Mesodermal cell (in vitro differentiated cells): ENCODE measurements at regions not wholly inside any gene's neighbourhood (a gene's known extent, or its start where the extent isn't known, plus 50 kb on each side); places are given as distances from the start of the nearest gene placed in this dataset.

Experiments
- H3K27ac ChIP-seq: 2 replicates; pipeline ENCODE4 v1.7.0; 2013; ENCODE audit warnings: mild to moderate bottlenecking, low read depth, low read length, moderate library complexity; ENCODE audit not compliant: severe bottlenecking
- H3K36me3 ChIP-seq: 2 replicates; pipeline ENCODE4 v1.7.1; 2013; ENCODE audit warnings: mild to moderate bottlenecking, low read length, moderate library complexity; ENCODE audit not compliant: control insufficient read depth, insufficient read depth
- H3K4me1 ChIP-seq: one replicate; pipeline ENCODE4 v1.7.1; 2013; ENCODE audit warnings: mild to moderate bottlenecking, low read length; ENCODE audit not compliant: insufficient read depth, control insufficient read depth, poor library complexity, severe bottlenecking
- H3K4me3 ChIP-seq: 2 replicates; pipeline ENCODE4 v1.7.0; 2013; ENCODE audit warnings: low read length, control low read depth, mild to moderate bottlenecking; ENCODE audit not compliant: insufficient read depth, poor library complexity, severe bottlenecking; ENCODE audit errors: extremely low read depth
- H3K9me3 ChIP-seq: 2 replicates; pipeline ENCODE4 v1.7.1; 2013; ENCODE audit warnings: mild to moderate bottlenecking, low read length, moderate library complexity; ENCODE audit not compliant: control insufficient read depth
- WGBS, 2 experiments: methylation state at CpG; one replicate each; pipeline ENCODE4 v1.1.5; 2013; ENCODE audit warnings: missing lambda C conversion rate in 2 of 2; ENCODE audit not compliant: insufficient coverage in 2 of 2; 5-methylcytosine and 5-hydroxymethylcytosine counted together

- Histone ChIP-seq H3K27ac (no peak overlapping the region), H3K4me3 (no peak overlapping the region), H3K36me3 (no peaks in the 10 kb centered on the region), H3K9me3 (no peaks in the 10 kb centered on the region), H3K4me1 (no peaks in the 10 kb centered on the region)
- 45 to 47% methylated on average over 2 to 4 of the region's 5 CpGs for WGBS, 2 experiments
Observed at GRCh38 chr10:111231779-111232178, 154.9 kb downstream of the ADRA2A start.

DNA sequence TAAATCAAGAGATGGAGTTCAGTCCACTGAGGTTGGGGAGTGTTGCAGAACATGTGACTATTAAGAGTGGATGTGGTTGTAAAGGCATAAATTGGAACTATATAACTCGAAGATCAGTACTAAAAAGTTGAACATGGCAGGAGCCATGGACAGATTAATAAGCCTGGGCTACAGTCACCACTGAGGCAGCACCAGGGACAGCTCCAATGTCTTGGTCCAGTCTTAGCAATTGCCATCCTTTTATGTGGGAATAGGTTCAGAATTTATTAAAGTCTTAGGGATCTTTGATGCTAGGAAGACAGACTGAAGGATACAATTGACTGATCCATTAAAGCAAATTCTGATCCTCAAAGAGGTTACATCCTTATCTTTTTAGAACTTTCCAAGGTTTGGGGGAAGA is 156.6 kb downstream of the ADRA2A start:
- WGBS, 2 experiments: 22 to 50% methylated on average over 1 of the region's 1 CpG

DNA sequence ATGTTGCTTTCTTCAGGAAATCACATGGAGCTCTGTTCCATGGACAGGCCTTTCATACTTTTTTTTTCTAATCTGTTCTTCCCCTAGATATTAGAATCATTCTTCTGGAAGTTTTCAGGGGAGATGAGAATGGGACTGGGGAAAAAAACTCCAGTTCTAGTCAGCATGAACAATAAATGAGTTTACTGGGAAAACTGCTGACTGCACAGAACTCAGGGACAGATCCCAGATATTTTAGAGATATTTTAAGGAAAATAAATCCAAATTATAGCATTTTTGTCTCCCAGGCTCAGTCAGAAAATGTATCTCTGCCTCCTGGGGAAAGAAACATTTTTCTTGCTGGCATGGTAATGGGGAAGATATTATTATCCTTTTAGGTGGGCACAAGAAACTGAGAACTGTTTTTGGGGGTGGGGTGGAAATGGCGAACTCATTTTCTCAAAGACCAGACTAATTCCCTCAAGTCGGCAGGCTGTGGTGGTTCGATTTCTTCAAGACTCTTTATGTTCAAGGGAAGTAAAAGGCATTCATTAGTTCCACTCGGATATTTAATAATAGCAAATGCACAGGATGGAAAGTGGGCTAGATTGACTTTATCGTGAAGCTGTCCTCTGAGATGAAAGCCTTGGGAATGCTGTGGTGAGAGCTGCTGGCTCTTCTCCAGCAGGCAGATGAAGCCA is 157.5 kb downstream of the ADRA2A start:
- Histone ChIP-seq H3K27ac (no peak overlapping the region), H3K4me1 (no peaks in the 10 kb centered on the region), H3K4me3 (no peak overlapping the region), H3K9me3 (no peaks in the 10 kb centered on the region), H3K36me3 (no peaks in the 10 kb centered on the region)
- WGBS, 2 experiments: 60 to 94% methylated on average over 1 to 2 of the region's 5 CpGs

More for the DNA sequence above, 156.6 kb downstream of the ADRA2A start:
- no peak overlapping the region for H3K4me3 ChIP-seq
- no peak overlapping the region for H3K27ac ChIP-seq
- H3K36me3 ChIP-seq: no peaks in the 10 kb centered on the region
- no peaks in the 10 kb centered on the region for H3K9me3 ChIP-seq
- H3K4me1 ChIP-seq: no peaks in the 10 kb centered on the region

GRCh38 chr10:111234914-111235302 is 158.1 kb downstream of the ADRA2A start:
- 54 to 70% methylated on average over 2 of the region's 2 CpGs for WGBS, 2 experiments
- Histone ChIP-seq H3K9me3 (no peaks in the 10 kb centered on the region), H3K4me1 (no peaks in the 10 kb centered on the region), H3K36me3 (no peaks in the 10 kb centered on the region), H3K27ac (no peak overlapping the region), H3K4me3 (no peak overlapping the region)

DNA sequence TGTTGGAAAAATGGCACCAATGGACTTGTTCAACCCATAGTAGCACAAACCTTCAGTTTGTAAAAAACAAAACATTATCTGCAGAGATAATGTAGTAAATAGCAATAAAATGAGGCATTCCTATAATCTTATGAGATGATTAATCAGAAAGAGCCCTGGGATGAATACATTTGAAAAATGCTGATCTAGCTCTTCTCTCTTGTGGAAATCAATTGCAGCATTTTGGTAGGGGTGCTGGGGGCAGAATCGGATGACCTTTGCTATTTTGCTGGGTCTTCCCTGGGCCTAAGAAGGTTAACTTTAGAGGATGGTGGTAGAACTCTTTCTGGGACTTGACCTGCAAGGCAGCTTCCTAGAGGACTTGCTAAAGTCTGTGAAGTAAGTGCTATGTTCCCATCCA is 163.5 kb downstream of the ADRA2A start:
- H3K9me3 ChIP-seq: no peaks in the 10 kb centered on the region
- no peak overlapping the region for H3K4me3 ChIP-seq
- H3K27ac ChIP-seq: no peak overlapping the region
- H3K36me3 ChIP-seq: no peaks in the 10 kb centered on the region
- H3K4me1 ChIP-seq: no peaks in the 10 kb centered on the region
- 100% methylated on average over 1 of the region's 1 CpG; no CpG with 5 or more reads in 1 of the 2 experiments for WGBS, 2 experiments

DNA sequence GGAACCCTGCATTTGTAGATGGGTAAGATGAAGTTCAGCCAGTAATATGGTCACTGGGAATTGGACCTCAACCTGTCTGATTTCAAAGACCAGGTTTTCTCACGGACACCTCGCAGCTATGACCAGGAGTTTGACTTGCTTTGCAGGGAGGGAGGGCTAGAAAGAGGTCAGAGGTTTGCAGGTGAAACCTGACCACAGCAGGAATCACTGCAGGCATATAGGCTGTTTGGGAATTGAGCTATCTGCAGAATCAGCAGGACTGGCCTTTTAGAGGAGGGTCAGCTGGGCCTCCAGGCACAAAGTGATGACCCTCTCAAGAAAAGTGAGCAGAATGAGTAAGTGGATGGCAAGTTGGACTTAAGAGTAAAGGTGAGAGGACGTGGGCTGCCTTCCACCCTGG is 166.3 kb downstream of the ADRA2A start:
- WGBS, 2 experiments: 87% methylated on average over 3 of the region's 3 CpGs; no CpG with 5 or more reads in 1 of the 2 experiments
- Histone ChIP-seq H3K27ac (no peak overlapping the region), H3K4me1 (no peaks in the 10 kb centered on the region), H3K9me3 (no peaks in the 10 kb centered on the region), H3K36me3 (no peaks in the 10 kb centered on the region), H3K4me3 (no peak overlapping the region)

GRCh38 chr10:111246136-111246535 is 169.3 kb downstream of the ADRA2A start:
- Histone ChIP-seq H3K27ac (no peak overlapping the region), H3K4me3 (no peak overlapping the region), H3K36me3 (no peaks in the 10 kb centered on the region), H3K4me1 (no peaks in the 10 kb centered on the region), H3K9me3 (no peaks in the 10 kb centered on the region)
- 90 to 92% methylated on average over 6 of the region's 7 CpGs for WGBS, 2 experiments

- H3K4me3 ChIP-seq: no peak overlapping the region
- no peaks in the 10 kb centered on the region for H3K9me3 ChIP-seq
- WGBS, 2 experiments: 63 to 75% methylated on average over 2 to 5 of the region's 6 CpGs
- no peaks in the 10 kb centered on the region for H3K4me1 ChIP-seq
- H3K27ac ChIP-seq: no peak overlapping the region
- H3K36me3 ChIP-seq: no peaks in the 10 kb centered on the region
Observed at GRCh38 chr10:111246814-111247452, 170.1 kb downstream of the ADRA2A start.

- H3K27ac ChIP-seq: no peak overlapping the region
- H3K4me3 ChIP-seq: no peak overlapping the region
- no peaks in the 10 kb centered on the region for H3K36me3 ChIP-seq
- H3K4me1 ChIP-seq: no peaks in the 10 kb centered on the region
- 87% methylated on average over 6 of the region's 6 CpGs for WGBS, 2 experiments
- no peaks in the 10 kb centered on the region for H3K9me3 ChIP-seq
Observed at GRCh38 chr10:111247781-111248389, 171.1 kb downstream of the ADRA2A start.

GRCh38 chr10:111249925-111250324 is 173.1 kb downstream of the ADRA2A start:
- H3K9me3 ChIP-seq: no peaks in the 10 kb centered on the region
- 100% methylated on average over 1 of the region's 1 CpG; no CpG with 5 or more reads in 1 of the 2 experiments for WGBS, 2 experiments
- no peaks in the 10 kb centered on the region for H3K36me3 ChIP-seq
- no peak overlapping the region for H3K27ac ChIP-seq
- H3K4me1 ChIP-seq: no peaks in the 10 kb centered on the region
- H3K4me3 ChIP-seq: no peak overlapping the region
